ENCODE measurements at regions not wholly inside any gene's neighbourhood (a gene's known extent, or its start where the extent isn't known, plus 50 kb on each side); places are given as distances from the start of the nearest gene placed in this dataset.

DNA sequence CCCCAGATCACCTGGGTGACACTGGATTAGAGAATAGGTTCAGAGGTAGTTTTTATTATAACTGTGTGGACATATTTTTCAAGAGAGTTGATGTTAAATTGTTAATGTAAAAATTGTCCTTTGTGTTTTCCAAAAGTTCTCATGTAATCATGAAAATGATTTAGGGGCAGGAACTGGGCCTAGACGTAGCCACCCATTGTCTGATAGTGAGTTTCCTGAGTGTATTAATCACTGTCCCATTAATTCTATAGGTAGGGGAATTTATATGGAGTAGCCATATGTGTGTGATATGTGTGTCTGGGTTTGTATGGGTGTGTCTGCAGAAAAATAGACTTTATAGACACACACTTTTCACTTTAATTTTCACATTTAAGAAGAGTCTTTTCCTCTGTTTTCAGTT, 144.6 kb upstream of the RAI14 start:
- no peak for DNase-seq
- in situ Hi-C loops (cut with MboI; ENCODE audit: low pct_unique_long_range_greater_than_20kb, low sequenced_read_pairs): no loop called here

DNA sequence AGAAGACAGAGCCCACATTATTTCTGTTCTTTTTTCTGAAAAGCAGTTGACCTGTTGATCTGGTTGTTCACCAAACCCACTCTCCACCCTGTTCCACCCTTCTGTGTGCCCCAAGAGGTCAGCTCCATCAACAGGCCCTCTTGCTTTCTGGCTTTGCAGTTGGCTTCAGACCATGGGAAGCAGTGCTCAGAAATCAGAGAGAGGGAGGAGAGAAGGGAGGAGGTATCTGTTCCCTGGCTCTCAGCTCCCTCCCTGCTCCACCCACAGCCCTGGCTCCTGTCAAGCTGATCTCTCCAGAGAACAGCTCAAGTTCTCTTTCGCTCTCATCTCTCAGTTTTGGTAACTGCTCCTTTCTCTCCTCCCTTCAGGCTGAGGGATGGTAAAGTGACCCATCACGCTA, 144.2 kb upstream of the RAI14 start:
- no peak for DNase-seq
- in situ Hi-C loops (cut with MboI; ENCODE audit: low pct_unique_long_range_greater_than_20kb, low sequenced_read_pairs): no loop called here

DNA sequence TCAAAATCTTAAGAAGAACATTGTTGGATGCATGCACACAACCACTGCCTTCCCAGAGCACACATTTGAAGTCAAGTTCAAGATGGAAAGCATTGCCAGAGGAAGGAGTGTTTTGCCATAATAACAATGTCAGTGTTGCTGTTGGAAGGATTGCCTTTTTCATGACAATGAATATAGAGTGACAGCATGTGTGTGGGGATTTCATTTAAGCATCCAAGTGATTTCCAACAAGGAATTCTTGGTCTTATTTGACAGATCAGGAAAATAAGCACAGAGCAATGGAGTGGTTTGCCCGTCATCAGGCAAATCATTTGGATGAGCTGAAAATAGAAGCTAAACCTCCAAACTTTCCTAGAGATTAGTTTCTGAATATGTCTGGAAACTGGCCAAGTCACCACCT, 140.0 kb upstream of the RAI14 start:
- DNase-seq: no peak
- in situ Hi-C loops (cut with MboI; ENCODE audit: low pct_unique_long_range_greater_than_20kb, low sequenced_read_pairs): no loop called here

DNA sequence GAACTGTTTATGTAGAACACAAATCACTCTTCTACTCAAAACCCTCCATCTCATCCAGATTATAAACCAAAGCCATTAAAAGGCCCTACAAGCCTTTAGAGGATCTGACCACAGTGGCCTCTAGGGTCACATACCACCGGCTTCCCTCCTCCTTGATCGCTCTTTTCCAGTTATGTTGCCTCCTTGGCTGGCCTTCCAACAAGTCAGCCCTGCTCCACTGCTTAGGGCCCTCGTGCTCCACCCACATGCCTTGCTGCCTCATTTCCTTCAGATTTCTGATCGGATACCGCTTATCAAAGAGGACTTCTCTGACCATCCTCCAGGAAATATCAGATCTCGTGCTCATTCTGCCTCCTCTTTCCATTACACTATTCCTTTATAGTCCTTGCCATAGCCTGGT, 139.4 kb upstream of the RAI14 start:
- in situ Hi-C loops (cut with MboI; ENCODE audit: low pct_unique_long_range_greater_than_20kb, low sequenced_read_pairs): no loop called here

DNA sequence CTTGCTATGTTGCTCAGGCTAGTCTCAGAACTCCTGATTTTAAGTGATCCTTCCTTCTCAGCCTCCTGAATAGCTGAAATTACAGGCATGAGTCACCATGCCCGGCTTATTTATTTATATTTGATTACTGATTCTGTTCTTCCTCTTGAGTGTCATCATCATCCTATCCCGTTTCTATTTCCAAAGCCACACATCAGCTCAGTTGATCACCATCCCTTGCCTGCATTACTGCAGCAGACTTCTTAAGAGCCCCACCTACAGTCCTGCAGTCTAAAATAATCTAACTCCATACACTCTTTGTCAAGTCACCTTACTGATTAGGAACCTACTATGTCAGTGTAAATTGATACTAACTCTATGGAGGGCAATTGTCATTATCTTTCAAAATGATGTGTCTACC, 138.9 kb upstream of the RAI14 start:
- in situ Hi-C loops (cut with MboI; ENCODE audit: low pct_unique_long_range_greater_than_20kb, low sequenced_read_pairs): no loop called here
- no peak for DNase-seq

More for the DNA sequence above, 139.4 kb upstream of the RAI14 start:
- no peak for DNase-seq

DNA sequence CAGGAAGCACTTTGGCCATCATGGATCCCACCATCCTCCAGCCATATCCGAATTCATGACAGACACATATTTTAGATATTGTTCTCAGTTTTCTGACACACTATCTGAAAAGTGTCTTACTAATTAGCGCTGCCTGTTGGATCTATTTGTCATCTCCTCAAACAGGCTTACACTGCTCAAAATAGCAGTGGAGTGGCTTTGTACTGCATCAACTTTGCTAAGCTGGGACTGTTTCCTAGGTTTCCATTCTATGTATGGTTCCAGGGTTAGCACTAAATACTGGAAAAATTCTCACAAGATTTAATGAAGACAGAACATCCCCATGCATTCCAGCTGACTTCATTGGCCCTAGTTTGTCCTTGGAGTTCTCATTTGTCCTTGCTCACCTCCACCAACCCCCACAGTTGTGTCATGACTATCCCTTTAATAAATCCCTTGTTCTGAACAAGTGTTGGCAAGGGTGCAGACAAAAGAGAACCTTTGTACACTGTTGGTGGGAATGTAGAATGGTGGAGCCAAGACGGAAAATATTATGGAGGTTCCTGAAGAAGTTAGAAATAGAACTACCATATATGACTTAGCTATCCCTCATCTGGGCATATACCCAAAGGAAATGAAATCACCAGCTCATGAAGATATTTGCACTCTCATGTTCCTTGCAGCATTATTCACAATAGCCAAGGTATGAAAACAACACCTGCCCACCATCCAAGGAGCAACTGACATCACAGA, 136.5 kb upstream of the RAI14 start:
- in situ Hi-C loops (cut with MboI; ENCODE audit: low pct_unique_long_range_greater_than_20kb, low sequenced_read_pairs): no loop called here
- no peak for DNase-seq

DNA sequence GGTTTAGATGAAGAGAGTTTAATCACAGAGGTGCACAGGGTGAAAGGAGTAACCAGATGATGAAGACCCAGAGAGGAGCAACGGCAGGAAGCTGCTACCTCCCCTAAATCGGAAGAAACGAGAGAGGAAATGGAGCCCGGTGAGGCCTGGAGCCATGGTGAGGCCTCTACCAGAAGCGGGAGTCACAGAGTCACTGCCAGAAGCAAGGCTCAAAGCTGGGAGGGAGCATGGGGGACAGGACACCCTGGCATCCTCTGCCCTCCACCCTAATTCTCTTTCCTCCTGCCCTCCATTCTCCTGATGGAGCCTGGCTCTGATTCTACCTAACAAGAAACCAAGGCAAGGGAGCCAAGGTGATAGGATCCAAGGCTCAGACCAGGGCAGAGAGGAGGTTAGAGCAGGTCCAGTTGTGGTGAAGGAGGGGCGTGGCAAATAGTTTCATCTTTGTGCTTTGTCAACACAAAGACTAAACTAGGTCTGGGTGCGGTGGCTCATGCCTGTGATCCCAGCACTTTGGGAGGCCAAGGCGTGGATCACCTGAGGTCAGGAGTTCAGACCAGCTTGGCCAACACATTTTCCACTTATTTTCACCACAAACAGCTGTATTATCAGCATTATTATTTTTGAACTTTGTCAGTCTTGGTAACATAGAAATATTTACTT, 134.4 kb upstream of the RAI14 start:
- in situ Hi-C loops (cut with MboI; ENCODE audit: low pct_unique_long_range_greater_than_20kb, low sequenced_read_pairs): no loop called here
- DNase-seq: no peak

DNA sequence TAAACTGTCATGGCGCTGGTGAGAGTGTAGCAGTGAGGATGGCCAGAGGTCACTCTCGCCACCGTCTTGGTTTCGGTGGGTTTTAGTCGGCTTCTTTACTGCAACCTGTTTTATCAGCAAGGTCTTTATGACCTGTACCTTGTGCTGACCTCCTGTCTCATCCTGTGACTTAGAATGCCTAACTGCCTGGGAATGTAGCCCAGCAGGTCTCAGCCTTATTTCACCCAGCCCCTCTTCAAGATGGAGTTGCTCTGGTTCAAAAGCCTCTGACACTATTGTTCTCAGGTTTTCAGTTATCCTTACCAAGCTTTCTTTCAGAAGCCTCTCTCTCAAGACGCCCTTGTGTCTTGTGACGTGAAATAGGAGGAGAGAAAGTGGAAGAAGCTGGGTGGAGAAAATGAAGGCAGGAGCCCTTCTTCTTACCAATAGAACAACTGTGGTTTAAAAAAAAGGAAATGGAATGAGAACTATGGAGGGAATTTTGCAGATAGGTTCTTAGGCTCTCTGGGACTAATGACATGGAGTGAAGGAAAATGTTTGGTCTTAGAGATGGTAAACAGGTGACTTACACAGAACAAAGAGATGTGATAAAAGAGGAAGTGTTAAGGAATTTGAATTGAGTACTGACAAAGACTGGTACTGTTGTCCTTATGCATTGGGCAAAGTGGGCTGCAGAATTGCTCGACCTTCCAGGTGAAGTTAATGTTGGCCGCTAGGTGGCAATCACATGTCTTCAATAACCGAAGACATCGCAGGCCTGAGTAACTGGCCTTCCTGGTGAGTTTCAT, 133.3 kb upstream of the RAI14 start:
- in situ Hi-C loops (cut with MboI; ENCODE audit: low pct_unique_long_range_greater_than_20kb, low sequenced_read_pairs): no loop called here

DNA sequence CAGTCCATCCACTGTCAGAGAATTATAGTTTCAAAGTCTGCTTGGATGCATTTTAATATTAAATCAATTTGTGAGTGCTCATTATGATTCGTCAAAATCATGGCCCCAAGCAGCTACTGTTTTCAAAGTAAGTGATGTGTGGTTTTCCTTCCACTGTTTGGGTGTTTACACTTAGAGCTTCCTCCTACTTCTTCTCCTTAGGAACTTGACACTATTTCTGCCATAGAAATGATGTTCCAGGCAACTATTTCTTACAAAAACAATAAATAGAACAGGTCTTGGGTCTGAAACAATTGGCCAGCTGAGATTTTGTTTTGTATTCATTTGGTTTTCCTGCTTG, 132.8 kb upstream of the RAI14 start:
- DNase-seq: no peak
- in situ Hi-C loops (cut with MboI; ENCODE audit: low pct_unique_long_range_greater_than_20kb, low sequenced_read_pairs): no loop called here

More for the DNA sequence above, 133.3 kb upstream of the RAI14 start:
- DNase-seq: peak; percentile 67

DNA sequence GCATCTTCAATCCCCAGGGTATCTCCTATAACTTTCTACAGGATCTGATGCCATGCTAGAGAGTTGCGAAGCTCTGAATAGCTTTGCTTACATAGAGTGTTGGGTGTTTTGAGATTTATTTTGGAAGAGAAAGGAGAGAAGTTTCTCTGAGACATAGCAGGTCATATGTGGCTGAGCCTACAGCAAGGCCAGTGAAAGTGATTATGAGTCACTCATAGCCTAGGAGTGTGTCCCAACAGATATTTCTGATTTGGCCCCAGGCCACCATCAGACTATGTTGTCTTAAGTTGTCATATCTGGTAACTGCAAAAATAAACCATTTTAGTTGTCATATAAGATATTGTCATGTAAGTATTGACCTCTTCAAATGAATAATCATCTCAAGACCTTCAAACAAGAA, 132.0 kb upstream of the RAI14 start:
- DNase-seq: no peak
- in situ Hi-C loops (cut with MboI; ENCODE audit: low pct_unique_long_range_greater_than_20kb, low sequenced_read_pairs): no loop called here

DNA sequence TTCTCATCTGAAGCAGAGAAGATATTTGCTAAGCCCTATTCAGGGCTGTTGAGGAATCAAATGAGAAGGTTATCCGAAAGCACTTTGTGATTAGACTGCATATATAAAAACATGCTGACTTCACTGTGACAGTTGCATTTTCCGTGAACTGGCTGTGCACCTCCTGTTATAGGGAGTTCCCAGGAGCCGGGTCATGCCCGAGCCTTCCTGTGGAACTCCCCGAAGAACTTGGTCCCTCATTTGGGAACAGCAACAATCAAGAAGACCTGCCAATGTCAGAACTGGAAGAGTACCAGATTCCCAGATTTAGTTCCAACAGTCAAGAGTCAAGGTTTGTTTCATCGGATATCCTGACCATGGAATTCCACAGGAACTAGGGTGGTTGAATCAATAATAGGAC, 130.4 kb upstream of the RAI14 start:
- DNase-seq: no peak
- in situ Hi-C loops (cut with MboI; ENCODE audit: low pct_unique_long_range_greater_than_20kb, low sequenced_read_pairs): no loop called here

DNA sequence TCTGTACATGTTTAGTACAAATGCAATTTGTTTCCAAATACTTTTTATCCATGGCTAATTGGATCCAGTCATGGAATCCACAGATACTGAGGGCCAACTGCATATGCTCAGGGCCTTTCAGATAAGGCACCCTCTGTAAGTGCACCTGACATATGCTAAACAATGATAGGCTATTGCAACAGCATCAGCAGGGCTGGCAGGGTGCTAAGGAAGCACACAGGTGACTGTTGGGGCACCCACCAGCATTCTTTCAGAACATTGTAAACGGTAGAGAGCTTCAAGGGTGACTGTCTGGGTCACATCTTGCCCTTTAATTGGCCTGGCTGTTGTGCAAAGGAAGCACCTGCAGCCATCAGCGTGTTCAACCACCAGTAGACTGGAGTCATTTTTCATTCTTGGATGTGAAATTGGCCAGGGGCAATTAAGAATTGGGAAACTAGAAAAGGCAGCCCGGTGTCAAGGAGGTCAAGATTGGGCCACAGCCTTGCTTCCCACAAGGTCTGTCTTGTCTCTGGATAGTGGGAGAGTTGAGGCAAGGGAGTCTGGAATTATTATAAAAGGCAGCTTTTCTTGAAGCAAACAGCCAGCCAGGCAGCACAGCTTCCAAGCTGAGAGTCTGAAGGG, 129.3 kb upstream of the RAI14 start:
- in situ Hi-C loops (cut with MboI; ENCODE audit: low pct_unique_long_range_greater_than_20kb, low sequenced_read_pairs): no loop called here
- no peak for DNase-seq

DNA sequence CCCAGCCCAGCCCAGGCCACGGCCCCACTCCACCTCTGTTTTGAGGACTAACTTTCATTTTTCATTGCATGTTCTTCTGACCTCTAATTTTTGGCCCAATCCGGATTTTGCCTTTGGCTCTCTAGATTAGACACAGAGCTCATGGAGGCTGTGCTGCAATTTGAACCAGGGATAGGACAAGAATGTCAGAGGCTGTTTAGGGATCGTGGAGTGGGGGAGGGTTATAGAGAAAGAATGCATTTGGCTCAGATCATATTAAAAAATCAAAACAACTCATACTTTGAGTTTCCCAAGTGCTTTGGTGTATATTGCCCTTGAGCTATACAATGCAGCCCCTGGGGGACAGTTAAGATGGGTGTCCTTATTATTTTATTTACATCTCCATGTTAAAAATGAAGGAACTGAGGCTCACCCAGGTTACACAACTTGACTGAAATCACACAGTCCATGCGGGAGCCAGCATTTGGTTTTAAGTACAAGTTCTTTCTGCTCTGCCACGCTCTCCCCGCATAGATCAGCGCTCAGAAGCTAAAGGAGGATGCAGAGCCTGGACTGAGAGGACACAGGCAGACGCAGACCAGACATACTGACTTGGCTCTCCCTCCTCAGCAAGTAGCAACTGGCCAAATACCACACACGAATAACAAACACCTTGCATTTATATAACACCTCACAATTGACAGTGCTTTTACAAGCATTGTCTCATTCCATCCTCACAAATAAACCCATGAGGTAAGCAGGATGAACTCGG, 126.4 kb upstream of the RAI14 start:
- no peak for DNase-seq
- in situ Hi-C loops (cut with MboI; ENCODE audit: low pct_unique_long_range_greater_than_20kb, low sequenced_read_pairs): no loop called here

DNA sequence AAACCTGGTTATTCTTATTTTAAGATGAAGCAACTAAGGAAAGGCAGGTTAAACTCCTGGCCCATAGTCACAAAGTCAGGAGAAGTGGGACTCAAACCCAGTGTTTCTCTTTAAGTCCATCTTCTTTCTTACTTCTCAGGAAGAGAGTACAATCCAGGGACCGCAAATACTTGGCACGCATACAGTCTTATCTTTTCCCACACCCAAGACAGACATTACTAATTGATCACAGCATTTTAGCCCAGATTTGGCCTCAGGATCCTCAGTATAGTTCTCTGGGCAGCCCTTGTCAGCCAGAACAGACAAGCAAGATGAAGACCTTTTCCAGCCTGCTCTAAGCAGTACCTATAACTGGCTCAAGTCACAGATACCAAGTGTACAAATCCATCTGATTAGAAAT, 125.5 kb upstream of the RAI14 start:
- DNase-seq: no peak
- in situ Hi-C loops (cut with MboI; ENCODE audit: low pct_unique_long_range_greater_than_20kb, low sequenced_read_pairs): no loop called here

DNA sequence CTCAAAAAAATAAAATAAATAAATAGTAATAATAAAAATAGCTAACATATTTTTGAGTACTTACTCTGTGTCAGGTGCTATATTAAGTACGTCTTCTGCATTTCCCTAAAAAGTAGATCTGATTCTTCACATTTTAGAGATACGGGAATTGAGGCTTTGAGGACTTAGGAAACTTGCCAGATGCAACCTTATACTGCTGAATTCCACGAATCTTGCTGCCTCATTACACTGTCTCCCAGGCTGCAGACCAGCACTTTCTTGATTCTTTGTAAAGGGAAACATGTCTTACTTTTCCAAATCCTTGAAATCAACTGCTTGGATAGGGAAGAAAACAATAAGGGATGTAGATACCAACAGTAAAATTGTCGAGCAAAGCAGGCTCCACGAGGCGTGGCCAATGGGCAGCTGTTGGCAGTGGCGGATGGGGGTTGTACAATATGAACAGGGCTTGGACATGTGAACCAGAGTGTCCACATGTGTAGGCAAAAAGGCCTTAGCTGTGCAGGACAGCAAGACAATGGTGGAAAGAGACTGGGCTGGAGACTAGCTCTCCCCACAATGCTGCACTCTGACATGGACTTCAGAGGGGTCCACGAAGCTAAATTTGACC, 124.3 kb upstream of the RAI14 start:
- DNase-seq: no peak
- in situ Hi-C loops (cut with MboI; ENCODE audit: low pct_unique_long_range_greater_than_20kb, low sequenced_read_pairs): no loop called here

DNA sequence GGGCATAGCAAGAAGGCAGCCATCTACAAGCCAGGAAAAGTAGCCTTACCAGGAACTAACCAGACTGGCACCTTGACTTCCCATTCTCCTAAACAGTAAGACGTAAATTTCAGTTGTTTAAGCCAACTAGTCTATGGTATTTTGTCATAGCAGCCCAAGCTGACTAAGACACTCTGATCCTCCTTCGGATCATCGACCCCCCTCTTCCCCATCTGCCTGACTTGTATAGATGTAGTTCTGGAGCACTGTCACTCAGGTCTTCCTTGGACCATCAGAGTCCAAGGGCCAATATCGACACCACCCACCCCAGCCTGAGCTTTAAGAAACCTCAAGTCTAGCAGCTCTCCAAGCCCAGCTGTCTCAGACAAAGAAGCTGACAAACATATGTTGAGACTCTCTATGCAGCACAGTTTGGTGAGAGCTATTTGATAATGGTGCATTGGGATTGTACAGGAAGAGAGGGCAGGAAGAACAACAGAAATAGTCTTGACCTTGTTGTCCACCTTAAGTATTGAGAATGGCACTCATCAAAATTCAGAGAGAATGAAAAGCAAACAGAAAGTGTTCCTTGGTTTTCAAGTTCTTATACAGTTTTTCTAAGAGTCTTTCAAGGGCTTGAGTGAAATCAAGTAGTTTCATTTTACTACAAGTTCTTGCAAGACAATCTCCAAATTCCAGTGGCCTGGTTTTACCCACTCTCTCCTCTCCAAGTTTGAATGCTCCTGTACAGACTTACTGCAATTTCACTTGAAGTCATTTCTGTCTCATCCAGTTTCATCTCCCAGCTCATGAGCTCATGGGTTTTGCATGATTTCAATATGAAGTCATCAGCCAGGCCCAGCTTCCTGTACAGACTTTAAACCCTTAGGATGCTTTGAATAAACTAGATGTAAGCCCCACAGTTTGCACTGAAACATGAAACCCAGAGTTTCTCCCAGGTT, 122.3 kb upstream of the RAI14 start:
- no peak for DNase-seq
- in situ Hi-C loops (cut with MboI; ENCODE audit: low pct_unique_long_range_greater_than_20kb, low sequenced_read_pairs): no loop called here

DNA sequence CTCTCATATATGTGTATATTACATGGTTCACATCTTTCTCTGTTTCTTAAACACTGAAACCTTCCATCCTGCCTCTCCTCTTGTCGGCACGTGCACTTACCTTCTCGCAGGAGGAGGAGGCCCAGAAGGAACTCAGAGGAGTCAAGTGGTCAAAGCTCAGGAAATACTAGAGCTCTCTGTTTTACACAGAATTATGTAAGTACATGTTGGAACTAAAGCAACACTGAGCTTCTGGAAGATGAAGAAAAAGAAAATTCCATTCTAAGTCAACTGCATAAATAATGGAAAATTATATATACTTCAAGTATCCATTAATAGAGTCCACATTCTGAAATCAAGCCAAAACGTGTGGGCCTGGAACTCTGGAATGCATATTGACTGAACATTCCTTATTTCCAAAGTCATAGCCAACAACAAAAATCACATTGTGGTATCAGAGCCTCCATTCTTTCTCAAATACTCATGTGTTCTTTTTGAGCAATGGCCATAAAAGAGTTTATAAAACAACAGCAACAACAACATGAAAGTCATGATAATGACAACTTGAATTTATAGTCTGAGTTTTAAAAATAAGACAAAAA, 121.5 kb upstream of the RAI14 start:
- in situ Hi-C loops (cut with MboI; ENCODE audit: low pct_unique_long_range_greater_than_20kb, low sequenced_read_pairs): no loop called here
- DNase-seq: no peak

DNA sequence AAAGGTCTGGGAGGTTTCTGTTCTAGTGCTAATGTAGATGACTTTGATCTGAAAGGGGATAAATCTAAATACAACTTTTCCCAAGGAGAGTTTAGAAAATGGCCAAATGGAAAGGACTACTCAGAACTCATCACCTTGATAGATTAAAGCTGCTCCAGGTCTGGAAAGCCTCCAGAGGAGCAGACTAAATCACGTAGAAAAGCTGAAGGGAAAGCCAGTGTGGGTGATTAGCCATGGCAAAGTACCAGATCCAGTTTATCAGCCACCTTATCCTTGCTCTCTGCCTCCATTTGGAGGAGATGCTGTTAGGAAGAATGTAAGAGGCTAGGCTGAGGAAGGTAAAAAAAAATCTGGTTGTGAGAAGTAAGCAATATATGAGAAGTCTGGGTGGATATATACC, 120.7 kb upstream of the RAI14 start:
- no peak for DNase-seq
- in situ Hi-C loops (cut with MboI; ENCODE audit: low pct_unique_long_range_greater_than_20kb, low sequenced_read_pairs): no loop called here
